Nephron progenitor cell (in vitro differentiated cells): ENCODE measurements at regions not wholly inside any gene's neighbourhood (a gene's known extent, or its start where the extent isn't known, plus 50 kb on each side); places are given as distances from the start of the nearest gene placed in this dataset.

Source experiments
- DNase-seq: peaks from one replicate; pipeline ENCODE4 v3.0.0; 2021
- H3K27ac Mint-ChIP-seq: 2 replicates; pipeline ENCODE4 v1.8.0; 2021; ENCODE audit warnings: mild to moderate bottlenecking, moderate library complexity, mixed read lengths
- H3K27me3 Mint-ChIP-seq: 2 replicates; pipeline ENCODE4 v1.8.0; 2021; ENCODE audit warnings: mild to moderate bottlenecking, low read depth, mixed read lengths; ENCODE audit not compliant: poor library complexity
- H3K36me3 Mint-ChIP-seq: 2 replicates; pipeline ENCODE4 v1.8.0; 2021; ENCODE audit warnings: low read depth, mixed read lengths
- H3K4me1 Mint-ChIP-seq: 2 replicates; pipeline ENCODE4 v1.8.0; 2021; ENCODE audit warnings: mixed read lengths
- H3K4me3 Mint-ChIP-seq: 2 replicates; pipeline ENCODE4 v1.8.0; 2021; ENCODE audit warnings: mild to moderate bottlenecking, moderate library complexity, mixed read lengths
- H3K9me3 Mint-ChIP-seq: 2 replicates; pipeline ENCODE4 v1.8.0; 2021; ENCODE audit warnings: mild to moderate bottlenecking, moderate library complexity, mixed read lengths
- TF ChIP-seq, protein P1 (sequence below): fragments of 200-600 bp; sonication (generic); IDR thresholded peaks from 2 replicates; pipeline ENCODE4 v1.5.0; 2021; ENCODE audit warnings: antibody characterized with exemption

DNA sequence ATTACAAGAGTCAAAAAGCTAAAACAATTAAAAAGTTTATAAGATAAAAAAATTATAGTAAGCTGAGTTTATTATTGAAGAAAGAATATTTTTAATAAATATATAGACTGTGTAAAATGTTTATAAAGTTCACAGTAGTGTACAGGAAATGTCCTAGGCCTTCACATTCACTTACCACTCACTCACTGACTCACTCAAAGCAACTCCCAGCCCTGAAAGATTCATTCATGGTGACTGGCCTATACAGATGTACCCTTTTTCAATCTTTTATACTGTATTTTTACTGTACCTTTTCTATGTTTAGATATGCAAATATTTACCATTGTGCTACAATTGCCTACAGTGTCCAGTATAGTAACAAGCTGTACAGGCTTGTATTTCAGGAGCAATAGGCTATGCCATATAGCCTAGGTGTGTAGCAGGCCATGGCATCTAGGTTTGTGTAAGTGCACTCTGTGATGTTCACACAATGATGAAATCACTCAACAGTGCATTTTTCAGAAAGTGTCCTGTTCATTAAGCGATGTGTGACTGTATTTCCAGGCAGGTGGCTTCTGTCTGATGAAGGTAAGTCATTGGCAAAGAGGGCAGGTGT is 130.2 kb downstream of the BTBD3 start:
- Mint-ChIP-seq H3K27ac (no peak overlapping the region), H3K9me3 (no peaks in the 10 kb centered on the region), H3K27me3 (peaks cover 2% of the 10 kb centered on the region), H3K36me3 (no peaks in the 10 kb centered on the region), H3K4me3 (no peak overlapping the region), H3K4me1 (peaks cover 13% of the 10 kb centered on the region)
- no peak for DNase-seq
- TF ChIP-seq, protein P1, sequence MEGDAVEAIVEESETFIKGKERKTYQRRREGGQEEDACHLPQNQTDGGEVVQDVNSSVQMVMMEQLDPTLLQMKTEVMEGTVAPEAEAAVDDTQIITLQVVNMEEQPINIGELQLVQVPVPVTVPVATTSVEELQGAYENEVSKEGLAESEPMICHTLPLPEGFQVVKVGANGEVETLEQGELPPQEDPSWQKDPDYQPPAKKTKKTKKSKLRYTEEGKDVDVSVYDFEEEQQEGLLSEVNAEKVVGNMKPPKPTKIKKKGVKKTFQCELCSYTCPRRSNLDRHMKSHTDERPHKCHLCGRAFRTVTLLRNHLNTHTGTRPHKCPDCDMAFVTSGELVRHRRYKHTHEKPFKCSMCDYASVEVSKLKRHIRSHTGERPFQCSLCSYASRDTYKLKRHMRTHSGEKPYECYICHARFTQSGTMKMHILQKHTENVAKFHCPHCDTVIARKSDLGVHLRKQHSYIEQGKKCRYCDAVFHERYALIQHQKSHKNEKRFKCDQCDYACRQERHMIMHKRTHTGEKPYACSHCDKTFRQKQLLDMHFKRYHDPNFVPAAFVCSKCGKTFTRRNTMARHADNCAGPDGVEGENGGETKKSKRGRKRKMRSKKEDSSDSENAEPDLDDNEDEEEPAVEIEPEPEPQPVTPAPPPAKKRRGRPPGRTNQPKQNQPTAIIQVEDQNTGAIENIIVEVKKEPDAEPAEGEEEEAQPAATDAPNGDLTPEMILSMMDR, result no peak

DNA sequence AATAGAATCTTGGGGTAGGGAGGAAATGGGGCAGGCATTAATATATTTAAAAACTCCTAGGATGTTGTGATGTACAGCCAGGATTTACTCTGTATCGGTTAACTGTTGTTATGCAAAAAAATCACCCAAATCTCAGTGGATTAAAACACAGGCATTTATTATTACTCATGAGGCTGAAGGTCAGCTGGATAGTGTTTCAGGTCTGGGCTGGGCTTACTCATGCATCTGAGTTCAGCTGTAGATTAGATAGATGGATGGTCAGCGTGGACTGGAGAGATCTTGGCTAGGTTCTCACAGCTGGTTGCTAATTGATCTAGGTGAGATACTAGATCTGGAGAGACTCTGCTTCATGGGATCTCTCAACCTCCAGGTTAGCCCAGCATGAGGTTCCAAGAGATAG is 131.4 kb downstream of the BTBD3 start:
- no peaks in the 10 kb centered on the region for H3K9me3 Mint-ChIP-seq
- H3K36me3 Mint-ChIP-seq, result no peaks in the 10 kb centered on the region
- H3K27me3 Mint-ChIP-seq, result peaks cover 3% of the 10 kb centered on the region
- no peak overlapping the region for H3K4me3 Mint-ChIP-seq
- TF ChIP-seq, protein P1, result no peak
- H3K27ac Mint-ChIP-seq, result no peak overlapping the region
- H3K4me1 Mint-ChIP-seq, result peaks cover 13% of the 10 kb centered on the region
- no peak for DNase-seq

DNA sequence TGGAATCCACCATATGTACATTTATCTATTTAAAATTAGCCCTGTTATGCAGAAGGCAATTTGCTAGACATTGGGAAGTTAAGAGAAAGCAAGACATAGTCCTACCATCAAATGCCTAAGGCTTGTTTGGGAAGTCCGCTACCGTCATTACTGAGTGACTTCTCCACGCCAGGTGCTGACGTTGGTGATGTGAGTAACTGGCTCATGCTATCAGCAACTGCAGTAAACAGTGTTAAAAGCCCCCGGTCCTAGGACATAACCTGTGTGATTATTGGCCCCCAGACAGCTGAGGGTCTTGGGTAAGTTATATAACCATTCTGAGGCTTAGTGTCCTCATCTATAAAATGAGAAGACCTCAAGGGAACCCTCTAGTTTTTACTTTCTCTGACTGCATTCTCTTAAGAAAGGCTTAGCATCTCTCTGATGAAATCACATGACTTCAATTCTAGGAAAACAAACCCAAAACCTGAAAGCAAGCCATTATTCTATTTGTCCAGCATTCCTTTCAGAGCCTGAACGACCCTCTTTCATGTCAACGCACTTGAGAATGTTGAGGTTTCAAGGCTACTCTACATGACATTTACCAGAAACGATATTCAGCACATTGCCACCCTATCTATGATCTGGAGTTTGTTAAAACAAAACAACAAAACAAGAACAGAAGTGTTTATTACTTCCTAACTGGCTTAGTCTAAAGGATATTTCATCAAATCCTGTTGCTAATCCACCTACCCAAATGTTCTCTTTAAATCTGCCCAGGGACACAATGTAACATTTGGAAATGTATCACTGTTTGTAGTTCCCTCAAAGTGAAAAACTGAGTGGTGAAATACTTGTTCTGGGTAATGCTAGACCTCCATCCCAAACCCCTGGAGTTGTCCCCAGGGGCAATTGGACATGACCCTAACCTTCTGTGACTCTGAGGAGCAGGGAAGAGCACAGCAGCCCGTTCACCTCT is 133.8 kb downstream of the BTBD3 start:
- Mint-ChIP-seq H3K36me3 (no peaks in the 10 kb centered on the region), H3K4me3 (no peak overlapping the region), H3K4me1 (peaks cover 13% of the 10 kb centered on the region), H3K27me3 (peaks cover 3% of the 10 kb centered on the region), H3K9me3 (no peaks in the 10 kb centered on the region), H3K27ac (no peak overlapping the region)
- DNase-seq, result no peak
- TF ChIP-seq, protein P1, result no peak

DNA sequence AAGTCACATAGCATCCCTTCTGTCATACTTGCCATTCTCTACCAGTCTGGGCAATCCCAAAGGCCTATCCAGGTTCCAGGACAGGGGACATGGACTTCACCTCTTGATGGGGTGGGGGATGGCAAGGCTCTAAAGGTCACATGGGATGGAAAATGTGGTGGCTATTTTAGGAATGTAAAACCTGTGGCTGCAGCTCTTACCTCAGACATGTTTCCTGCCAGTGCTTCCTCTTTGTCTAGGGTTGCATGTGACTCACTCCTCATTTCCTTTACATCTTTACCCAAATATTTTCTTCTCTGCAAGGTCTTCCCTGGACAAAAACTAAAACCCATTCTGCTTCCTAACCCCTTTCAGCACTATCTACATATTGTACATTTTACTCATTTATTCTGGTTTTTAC is 135.7 kb downstream of the BTBD3 start:
- H3K9me3 Mint-ChIP-seq, result no peaks in the 10 kb centered on the region
- peaks cover 21% of the 10 kb centered on the region for H3K4me1 Mint-ChIP-seq
- H3K27ac Mint-ChIP-seq, result no peak overlapping the region

DNA sequence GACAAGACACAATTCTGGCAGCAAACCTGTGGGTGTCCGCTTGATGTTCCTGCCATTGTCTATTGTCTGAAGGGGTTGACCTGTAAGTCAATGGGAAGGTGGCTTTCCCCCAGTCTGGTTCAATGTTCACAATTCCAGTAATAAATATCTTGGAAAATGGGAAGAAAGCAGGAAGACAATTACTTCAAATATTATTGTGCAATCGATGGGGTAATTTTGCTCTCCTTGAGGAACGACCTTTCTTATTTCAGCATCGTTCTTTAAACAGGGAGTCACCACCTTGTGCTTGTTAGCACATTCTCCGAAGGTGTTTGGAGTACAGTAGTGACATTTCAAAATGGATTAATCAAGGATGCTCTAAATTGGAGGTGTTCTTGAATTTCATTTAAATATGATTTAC is 136.9 kb downstream of the BTBD3 start:
- Mint-ChIP-seq H3K36me3 (no peaks in the 10 kb centered on the region), H3K9me3 (no peaks in the 10 kb centered on the region), H3K27me3 (peaks cover 3% of the 10 kb centered on the region), H3K4me1 (peaks cover 21% of the 10 kb centered on the region), H3K27ac (no peak overlapping the region), H3K4me3 (no peak overlapping the region)
- DNase-seq, result no peak
- TF ChIP-seq, protein P1, result no peak

More for the DNA sequence above, 135.7 kb downstream of the BTBD3 start:
- H3K36me3 Mint-ChIP-seq, result no peaks in the 10 kb centered on the region
- TF ChIP-seq, protein P1, result no peak
- peaks cover 3% of the 10 kb centered on the region for H3K27me3 Mint-ChIP-seq
- H3K4me3 Mint-ChIP-seq, result no peak overlapping the region
- no peak for DNase-seq
